ENCODE measurements at regions not wholly inside any gene's neighbourhood (a gene's known extent, or its start where the extent isn't known, plus 50 kb on each side); places are given as distances from the start of the nearest gene placed in this dataset.
A peak's percentile ranks its signal among the peaks of the same experiment; 100 is the strongest.

DNA sequence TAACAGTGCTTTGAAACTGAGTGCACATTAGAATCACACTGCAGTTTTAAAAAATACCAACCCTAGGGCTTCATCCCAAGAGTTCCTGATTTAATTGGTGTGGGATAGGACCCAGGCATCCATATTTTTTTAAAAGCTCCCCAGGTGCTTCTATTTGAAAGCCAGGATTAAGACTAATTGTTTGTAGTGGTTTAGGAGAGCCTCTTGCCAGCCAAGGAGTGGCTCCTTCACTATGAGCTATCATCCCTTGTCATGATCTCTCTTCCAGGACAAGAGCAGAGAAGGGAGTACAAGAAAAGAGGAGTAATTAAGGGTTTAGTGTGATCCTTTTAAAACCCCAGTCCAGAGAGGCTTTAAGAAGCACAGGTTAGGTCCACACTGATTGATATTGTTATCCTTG is 178.0 kb downstream of the CAND1 start:
- DNase-seq: no peak
- intact Hi-C loops (cut with DNase I): loop anchor here (10.0 kb wide), 1 partner anchor 198 kb away; the partner anchor contains the start of gene DYRK2

DNA sequence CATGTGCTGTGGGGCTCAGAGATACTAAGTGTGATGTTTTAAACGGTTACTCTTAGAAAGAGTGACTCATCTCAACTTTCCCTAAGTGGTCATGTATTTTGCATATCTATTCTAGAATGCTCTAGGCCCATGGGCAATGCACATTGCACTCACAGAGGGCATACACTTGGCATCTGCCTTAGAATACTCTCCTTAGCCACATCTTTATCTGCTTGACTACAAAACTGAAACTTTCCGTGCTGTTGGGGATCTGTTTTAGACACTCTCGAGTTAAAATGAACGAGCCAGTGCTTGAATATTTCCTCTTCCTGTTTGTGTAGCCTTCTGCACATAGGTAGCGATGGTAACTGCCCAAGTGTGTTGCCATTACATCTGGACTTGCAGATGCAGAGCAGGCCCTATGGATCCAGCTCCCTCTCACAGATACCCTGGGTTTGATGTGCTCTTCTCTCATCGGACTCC is 180.5 kb downstream of the CAND1 start:
- intact Hi-C loops (cut with DNase I): loop anchor here (10.0 kb wide), 1 partner anchor 195 kb away; the partner anchor contains the start of gene DYRK2

DNA sequence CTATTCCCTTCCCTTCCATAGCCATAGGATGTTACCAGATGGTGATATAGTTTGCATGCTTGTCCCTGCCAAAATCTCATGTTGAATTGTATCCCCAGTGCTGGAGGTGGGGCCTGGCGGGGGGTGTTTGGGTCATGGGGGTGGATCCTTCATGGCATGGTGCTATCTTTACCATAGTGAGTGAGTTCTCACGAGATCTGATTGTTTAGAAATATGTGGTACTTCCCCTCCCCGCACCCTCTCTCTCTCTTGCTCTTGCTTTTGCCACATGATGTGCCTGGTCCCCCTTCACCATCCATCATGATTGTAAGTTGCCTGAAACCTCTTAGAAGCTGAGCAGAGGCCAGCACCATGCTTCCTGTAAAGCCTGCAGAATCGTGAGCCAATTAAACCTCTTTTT is 181.3 kb downstream of the CAND1 start:
- DNase-seq: no peak
- intact Hi-C loops (cut with DNase I): no loop called here

More for the DNA sequence above, 180.5 kb downstream of the CAND1 start:
- no peak for DNase-seq

DNA sequence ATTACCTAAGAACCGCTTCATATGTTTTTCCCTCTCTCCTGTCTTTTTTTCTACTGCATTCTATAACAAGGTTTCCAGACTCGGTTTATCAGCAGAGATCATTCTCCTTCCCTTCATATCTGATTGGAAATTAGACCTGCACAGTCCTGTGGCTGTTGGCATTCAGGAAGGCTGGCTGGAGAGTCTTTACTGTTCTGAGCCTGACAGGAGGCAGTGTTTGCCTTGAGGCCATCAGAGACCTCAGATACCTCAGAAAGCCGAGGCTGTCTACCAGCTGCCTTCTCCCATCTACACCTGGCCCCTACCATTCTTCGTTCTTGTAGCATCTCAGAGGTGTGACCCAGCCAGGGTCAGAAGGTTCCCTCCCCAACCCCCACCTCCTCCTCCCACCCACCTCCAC is 182.0 kb downstream of the CAND1 start:
- intact Hi-C loops (cut with DNase I): no loop called here
- no peak for DNase-seq

DNA sequence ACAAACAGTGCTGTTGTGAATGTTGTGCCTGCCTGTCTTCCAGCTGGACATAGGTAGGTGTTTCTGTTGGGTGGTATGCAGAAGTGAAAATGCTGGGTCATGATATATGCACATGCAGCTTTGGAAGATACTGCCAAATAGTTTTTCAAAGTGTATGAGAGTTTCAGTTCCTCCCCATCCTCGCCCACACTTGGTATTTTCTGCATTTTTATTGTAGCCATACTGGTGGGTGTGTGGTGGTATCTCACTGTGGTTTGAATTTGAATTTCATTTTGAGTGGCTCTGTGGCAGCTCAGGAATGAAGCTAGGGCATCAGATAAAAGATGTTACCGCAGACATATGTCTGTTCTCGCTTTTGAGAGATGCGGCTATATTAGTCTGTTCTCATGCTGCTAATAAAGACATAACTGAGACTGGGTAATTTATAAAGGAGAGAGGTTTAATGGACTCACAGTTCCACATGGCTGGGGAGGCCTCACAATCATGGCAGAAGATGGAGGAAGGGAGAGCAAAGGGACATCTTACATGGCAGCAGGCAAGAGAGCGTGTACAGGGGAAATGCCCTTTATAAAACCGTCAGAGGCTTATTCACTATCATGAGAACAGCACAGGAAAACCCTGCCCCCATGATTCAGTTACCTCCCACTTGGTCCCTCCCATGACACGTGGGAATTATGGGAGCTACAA is 183.1 kb downstream of the CAND1 start:
- intact Hi-C loops (cut with DNase I): no loop called here
- no peak for DNase-seq

DNA sequence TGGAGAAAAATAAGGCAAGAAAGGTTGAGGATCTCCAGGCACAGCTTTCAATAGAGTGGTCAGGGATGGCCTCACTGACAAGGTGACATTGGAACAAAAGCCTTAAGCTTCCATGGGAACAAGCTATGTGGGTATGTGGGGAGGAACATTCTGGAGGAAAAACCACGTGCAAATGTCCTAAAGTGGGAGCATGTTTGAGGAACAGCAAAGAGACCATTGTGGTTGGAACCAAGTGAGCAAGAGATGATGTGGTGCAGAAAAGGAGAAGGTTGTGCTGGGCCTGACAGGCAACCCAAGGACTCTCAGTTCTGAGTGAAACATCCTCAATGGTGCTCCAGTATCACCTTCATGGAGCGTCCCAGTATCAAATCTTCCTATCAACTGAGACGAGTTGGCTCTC is 184.0 kb downstream of the CAND1 start:
- intact Hi-C loops (cut with DNase I): no loop called here
- no peak for DNase-seq

DNA sequence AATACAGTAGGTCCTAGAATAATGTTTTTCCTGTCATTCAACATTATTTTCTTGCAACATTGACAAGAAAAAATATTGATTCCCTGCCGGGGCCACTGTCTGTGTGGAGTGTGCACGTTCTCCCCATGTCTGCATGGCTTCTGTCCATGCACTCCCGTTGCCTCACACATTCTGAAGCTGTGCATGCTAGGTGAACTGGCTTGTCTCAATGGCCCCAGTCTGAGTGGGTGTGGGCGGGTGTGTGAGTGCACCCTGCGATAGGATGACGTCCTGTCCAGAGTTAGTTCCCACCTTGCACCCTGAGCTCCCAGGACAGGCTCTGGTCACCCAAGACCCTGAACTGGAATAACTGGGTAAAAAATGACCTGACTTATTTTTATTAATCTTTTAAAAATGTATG is 186.1 kb downstream of the CAND1 start:
- DNase-seq: no peak
- intact Hi-C loops (cut with DNase I): no loop called here

DNA sequence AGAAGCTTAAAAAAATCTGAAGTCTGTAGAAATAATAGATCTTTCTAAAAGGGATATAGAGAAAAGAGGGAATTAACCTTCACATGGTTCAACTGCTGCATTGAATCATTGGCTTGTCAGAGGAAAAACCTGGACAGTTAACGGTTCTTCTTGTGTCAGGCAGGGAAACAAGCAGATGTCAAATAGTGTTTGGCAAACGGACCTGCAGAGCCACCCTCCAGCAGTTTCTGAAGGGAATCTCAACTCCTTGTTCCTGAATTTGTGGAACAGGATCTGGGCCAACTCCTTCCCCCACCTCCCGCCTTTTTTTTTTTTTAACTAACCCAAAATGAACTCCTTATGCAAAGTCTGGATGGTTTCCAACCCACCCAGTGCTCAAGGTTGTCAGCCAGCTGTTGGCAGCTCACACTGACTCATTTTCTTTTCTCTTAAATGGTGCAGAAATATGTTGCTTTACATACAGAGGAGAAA is 187.3 kb downstream of the CAND1 start:
- peak in 27 of 42 donors; percentile 15 to 78 (median 44) for DNase-seq
- intact Hi-C loops (cut with DNase I): no loop called here

DNA sequence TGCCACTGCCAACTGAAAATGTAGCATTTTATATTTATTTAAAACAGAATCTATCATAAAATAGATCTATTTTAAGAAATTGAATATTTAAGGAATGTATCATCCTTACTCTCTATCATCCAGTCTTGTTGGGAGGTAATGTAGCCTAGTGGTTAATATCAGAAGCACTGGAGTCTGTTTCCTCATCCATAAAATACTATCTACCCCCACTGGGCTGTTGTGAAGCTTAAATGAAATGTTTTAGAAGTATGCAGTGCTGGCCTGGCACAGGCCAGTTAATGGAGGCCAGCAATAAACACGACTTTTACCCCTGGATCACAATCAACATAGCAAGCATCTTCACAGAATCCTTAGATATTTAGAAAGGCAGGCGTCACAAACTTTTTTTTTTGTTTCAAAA is 188.0 kb downstream of the CAND1 start:
- intact Hi-C loops (cut with DNase I): no loop called here
- no peak for DNase-seq

DNA sequence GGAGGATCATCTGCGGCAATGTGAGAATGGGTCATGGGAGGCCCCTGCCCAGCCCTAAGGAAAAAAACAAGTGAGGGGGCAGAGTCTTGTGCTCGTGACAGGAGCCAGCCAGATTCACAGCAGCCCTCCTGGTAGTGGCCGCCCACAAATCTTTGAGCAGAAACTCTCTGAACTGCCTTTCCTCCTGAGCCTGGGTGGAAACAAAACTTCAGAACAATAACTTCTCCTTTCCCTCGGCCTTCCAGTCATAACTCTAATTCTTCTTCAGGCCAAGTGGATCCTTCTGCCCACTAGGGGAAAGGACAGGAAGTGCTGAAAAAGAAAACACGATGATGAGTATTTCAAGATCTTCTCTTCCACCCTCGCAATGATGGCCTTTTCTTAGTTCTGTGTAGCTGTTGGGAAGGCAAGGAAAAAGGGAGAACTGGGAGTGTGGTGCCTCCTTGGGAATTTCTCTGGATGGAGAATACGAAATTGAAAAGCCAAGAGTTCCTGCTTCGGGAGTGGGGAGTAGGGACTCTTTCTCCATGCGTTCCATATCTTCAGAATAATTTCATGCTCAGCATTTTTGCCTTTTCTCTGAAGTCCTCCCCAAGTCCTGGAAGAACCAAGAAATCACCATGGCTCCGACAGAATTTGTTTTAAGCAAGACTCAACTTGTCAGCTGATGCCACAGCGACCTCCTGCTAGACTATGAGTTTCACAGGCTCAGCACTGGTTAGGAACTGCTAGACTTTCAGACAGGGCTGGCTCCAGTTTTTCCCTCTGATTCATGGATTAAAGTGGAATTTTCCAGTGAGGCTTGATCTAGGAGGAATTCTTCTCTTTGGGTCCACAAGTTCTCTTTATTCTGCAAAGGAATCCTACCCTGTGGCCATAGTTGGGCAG is 188.9 kb downstream of the CAND1 start:
- DNase-seq: no peak
- intact Hi-C loops (cut with DNase I): no loop called here

DNA sequence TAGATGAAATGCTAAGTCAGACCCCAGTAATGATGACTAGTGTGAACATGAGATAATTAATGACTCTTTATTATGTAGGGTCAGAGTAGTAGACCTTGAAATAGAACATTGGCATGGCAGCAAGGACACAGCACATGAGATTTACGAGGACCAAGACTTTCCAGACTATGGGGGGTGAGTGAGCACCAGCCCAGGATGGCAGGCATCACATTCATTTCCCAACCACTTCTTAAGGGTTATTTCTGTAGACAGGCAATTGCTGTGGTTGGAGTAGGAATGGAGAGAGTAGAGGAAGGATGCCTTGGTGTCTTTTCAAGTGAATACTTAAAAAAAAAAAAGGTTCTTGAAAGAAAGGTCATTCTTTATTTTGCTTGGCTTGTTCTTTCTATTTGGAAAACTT is 189.4 kb upstream of the DYRK2 start:
- intact Hi-C loops (cut with DNase I): no loop called here
- no peak for DNase-seq

DNA sequence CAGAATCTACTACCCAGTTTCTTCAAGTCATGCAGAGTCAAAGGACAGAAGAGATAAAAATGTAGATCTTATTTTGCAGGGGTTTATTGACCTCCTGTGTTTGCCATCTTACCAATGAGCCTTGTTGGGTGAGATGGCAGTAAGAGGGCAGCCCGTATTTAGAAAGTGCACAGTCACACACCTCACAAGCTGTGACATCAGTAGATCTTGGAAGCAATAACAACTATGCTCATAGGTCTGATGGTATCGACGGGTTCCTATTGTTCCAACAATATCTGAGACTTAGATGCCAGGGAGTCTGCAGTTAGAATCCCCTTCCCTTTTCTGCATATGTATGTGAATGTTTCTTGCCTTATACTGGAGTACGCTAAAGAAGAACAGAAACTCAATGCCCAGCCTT is 189.0 kb upstream of the DYRK2 start:
- no peak for DNase-seq
- intact Hi-C loops (cut with DNase I): no loop called here

DNA sequence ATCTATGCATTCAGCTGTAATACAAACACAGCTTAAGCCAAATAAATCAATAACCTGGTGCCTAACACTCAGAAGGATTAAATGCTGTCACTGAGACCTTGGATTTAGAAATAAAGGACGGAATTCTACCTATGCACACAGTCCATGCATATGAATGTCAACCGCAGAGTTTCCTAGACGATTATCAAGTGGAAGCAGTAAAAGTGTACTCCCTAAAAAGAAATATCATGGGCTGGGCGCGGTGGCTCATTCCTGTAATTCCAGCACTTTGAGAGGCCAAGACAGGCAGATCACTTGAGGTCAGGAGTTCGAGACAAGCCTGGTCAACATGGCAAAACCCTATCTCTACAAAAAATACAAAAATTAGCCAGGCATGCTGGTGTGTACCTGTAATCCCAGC is 188.2 kb upstream of the DYRK2 start:
- intact Hi-C loops (cut with DNase I): no loop called here
- no peak for DNase-seq

DNA sequence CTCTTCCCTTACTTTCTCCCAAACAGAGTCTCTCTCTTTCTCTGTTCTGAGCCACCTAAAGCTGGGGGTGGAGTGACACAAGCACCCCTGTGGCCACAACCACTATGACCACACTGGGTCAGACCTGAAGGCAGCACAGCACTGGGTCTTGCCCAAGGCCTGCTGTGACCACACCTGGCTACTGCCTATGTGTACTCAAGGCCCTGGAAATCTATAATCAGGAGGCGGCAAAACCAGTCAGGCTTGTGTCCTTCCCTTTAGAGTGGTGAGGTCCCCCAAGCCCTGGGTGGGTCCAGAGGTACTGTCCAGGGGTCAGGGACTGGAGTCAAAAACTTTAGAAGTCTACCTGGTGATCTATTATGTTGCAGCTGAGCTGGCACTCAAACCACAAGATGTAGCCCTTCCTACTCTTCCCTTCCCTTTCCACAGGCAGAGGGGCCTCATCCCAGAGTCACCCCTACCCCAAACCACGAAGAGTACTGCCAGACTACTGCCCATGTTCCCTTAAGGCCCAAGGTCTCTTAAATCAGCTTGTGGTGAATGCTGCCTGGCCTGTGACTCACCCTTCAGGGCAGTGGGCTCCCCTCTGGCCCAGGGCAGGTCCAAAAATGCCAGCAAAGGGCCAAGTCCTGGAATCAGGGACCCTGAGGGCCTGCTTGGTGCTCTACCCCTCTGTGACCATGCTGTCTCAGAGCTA is 179.8 kb upstream of the DYRK2 start:
- DNase-seq: no peak
- intact Hi-C loops (cut with DNase I): no loop called here

DNA sequence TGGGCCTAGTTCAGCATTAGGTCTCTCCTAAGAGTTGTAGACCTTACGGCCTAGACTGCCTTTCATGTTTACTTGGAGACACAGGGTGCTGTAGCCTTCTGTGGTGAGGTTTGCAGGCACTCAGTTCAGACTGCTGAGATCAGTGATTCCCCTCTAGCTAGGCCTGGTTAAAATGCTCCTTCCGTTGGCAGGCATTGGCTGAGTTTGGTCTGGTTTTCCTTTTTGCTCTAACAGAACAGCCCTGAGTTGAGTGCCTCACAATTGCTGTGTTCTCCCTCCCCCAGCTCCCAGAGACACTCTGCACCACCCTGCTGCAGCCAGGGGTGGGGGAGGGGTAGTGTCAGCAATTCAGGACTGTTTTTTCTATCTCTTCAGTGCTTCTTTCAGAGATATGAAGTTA is 178.9 kb upstream of the DYRK2 start:
- intact Hi-C loops (cut with DNase I): no loop called here
- peak in 18 of 42 donors; percentile 13 to 53 (median 34) for DNase-seq

DNA sequence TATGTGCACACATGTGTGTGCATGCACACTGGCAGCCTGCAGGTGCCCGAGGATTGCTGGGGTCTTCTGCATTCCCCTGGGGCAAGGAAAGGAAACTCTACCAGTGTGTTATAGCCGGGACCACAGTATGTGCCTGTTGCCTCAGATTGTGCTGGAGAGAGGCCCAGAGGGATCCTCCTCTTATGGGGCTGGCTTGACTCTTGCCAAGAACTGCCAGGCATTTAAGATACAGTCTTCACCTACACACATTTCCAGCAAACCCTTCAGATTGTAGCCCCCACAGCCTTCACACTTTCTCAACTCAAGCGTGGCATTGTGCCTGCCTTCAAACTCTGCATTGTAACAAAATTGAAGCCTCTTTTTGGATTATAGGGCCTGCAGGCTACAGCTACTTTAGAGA is 176.7 kb upstream of the DYRK2 start:
- DNase-seq: no peak
- intact Hi-C loops (cut with DNase I): no loop called here

DNA sequence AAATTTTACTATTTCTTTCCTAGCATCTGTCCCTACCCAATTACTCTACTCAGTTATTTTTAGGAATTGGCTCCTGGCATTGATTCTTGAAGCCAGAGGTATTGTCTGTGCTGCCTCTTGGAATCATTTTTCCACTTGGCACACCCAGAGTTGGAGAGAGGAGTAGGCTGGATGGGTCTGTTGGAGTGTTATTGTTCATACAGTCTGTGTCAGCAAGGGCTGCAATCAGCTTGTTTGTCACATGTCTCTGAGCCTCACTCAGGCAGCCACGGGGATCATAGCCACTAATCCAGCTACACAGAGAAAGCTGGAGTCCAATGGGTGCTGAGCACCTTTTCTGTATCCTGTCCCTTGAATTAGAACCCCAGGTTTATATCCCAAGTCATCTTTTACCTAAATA is 176.0 kb upstream of the DYRK2 start:
- intact Hi-C loops (cut with DNase I): no loop called here
- peak in 1 of 42 donors; percentile 32 for DNase-seq

DNA sequence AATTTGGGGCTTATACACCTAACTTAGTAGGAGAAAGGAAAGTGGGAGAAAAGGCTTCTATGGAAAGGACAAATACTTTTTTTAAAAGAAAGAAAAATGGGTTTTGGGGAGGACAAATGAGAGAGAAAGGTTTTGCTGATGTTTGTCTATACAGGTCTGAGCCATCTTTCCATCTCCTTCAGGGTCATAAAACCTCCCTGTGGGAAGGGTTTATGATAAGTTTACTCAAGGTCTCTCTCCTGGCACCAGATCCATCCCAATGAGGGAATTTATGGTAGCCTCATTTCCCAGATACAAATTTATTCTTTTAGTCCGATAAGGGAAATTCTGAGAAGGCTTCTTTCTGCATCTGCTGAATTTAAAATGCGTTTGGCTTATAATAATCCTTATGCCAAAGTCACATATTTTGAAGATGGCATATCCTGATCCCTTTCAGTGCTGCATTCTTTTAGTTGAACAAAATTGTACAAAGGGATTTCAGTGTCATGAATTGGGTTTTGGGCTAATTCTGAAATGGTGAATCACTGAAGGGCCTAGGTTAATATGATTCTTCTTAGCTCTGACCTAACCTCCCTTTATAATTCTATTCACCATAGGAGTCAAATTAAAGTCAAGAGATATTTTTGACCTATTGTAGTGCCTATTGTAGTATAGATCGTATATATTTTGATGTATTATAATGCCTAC is 173.5 kb upstream of the DYRK2 start:
- intact Hi-C loops (cut with DNase I): no loop called here
- DNase-seq: no peak

DNA sequence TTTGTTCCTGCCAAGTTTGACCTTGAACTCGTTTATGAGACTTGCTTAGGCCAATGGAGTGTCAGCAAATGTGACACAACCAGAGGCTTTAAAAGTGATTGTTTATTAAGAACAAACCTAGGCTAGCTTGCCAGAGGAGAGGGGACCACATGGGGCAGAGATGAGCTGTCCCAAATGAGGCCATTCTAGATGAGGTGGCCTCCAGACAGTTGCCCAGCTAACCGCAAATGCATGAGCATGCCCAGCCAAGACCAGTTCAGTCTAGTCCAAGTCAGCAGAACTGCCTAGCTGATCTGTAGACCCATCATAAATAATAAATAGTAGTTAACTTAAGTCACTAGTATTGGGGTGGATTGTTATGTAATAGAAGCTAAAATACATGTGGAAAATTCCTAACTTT is 172.8 kb upstream of the DYRK2 start:
- DNase-seq: no peak
- intact Hi-C loops (cut with DNase I): no loop called here
